Ishikawa (cell line): ENCODE measurements at regions not wholly inside any gene's neighbourhood (a gene's known extent, or its start where the extent isn't known, plus 50 kb on each side); places are given as distances from the start of the nearest gene placed in this dataset.

ENCODE experiments used
- CEBPB ChIP-seq: IDR thresholded peaks from 2 replicates; pipeline ENCODE4 v1.6.1; 2012
- CREB1 ChIP-seq: IDR thresholded peaks from 2 replicates; pipeline ENCODE4 v1.6.1; 2012; ENCODE audit warnings: low read depth
- EGR1 ChIP-seq: IDR thresholded peaks from 2 replicates; pipeline ENCODE4 v1.6.1; 2012
- EP300 ChIP-seq: IDR thresholded peaks from 2 replicates; pipeline ENCODE4 v1.6.1; 2012; ENCODE audit warnings: borderline replicate concordance
- FOXM1 ChIP-seq: IDR thresholded peaks from 2 replicates; pipeline ENCODE4 v1.6.1; 2012; ENCODE audit warnings: low read depth, borderline replicate concordance
- MAX ChIP-seq: IDR thresholded peaks from 2 replicates; pipeline ENCODE4 v1.6.1; 2012
- NFIC ChIP-seq: IDR thresholded peaks from 2 replicates; pipeline ENCODE4 v1.6.1; 2012
- RAD21 ChIP-seq: IDR thresholded peaks from 2 replicates; pipeline ENCODE4 v1.6.1; 2012; ENCODE audit warnings: low read depth
- TAF1 ChIP-seq: IDR thresholded peaks from 2 replicates; pipeline ENCODE4 v1.6.1; 2012; ENCODE audit warnings: low read depth, mild to moderate bottlenecking
- TCF12 ChIP-seq: IDR thresholded peaks from 2 replicates; pipeline ENCODE4 v1.6.1; 2012; ENCODE audit warnings: low read depth
- TEAD4 ChIP-seq: IDR thresholded peaks from 2 replicates; pipeline ENCODE4 v1.6.1; 2012
- YY1 ChIP-seq: IDR thresholded peaks from 2 replicates; pipeline ENCODE4 v1.6.1; 2012; ENCODE audit warnings: low read depth
- ZBTB7A ChIP-seq: IDR thresholded peaks from 2 replicates; pipeline ENCODE4 v1.6.1; 2012; ENCODE audit warnings: low read depth
- TF ChIP-seq, protein P1 (sequence below): IDR thresholded peaks from 2 replicates; pipeline ENCODE4 v1.6.1; 2012
- TF ChIP-seq, protein P2 (sequence below): IDR thresholded peaks from 2 replicates; pipeline ENCODE4 v1.6.1; 2012; ENCODE audit warnings: low read depth, mild to moderate bottlenecking

- TF ChIP-seq NFIC (no peak), CREB1 (no peak), EGR1 (no peak)
Observed at GRCh38 chr4:3674479-3674851, 91.7 kb upstream of the ADRA2C start.

DNA sequence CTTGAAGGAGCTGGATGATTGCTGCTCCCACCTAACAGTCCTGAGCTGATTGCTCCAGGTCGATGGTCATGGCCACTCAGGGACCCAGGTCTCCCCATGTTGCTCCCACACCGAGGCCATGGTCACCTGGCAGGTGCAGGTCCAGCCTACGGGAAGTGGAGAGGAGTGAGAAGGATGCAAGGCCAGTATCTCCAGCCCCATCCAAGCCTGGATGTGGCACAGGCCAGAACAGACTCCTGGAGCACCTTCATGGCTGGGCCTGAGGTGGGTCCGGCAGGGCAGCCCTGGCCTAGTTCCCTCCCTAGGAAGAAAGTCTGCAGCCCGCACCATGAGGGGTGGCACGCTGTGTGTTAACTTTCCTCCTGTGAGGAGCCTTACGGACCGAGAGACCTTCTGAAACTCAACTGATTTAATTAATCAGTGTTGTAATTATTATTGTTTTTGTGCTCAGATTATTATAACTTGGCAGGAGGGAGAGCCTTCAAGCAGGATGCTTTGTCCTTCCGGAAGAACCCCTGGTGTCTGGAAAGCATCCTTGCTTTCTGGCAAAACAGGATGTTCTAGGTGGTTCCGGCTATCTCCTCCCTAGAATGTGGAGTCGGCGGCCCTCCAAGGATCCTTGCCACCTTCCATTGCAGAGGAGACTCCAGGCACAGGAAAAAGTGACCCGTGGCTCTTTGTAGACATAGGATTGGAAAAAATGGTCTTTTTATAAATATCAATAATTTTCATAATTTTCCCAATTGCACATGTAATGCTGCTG is 92.3 kb upstream of the ADRA2C start:
- TF ChIP-seq, protein P1, sequence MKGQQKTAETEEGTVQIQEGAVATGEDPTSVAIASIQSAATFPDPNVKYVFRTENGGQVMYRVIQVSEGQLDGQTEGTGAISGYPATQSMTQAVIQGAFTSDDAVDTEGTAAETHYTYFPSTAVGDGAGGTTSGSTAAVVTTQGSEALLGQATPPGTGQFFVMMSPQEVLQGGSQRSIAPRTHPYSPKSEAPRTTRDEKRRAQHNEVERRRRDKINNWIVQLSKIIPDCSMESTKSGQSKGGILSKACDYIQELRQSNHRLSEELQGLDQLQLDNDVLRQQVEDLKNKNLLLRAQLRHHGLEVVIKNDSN = no peak
- TF ChIP-seq TCF12 (no peak), RAD21 (no peak), TAF1 (no peak), EGR1 (no peak), TEAD4 (no peak), ZBTB7A (no peak), CREB1 (no peak), YY1 (no peak), NFIC (no peak), EP300 (no peak), FOXM1 (no peak), MAX (no peak), CEBPB (no peak)
- TF ChIP-seq, protein P2, sequence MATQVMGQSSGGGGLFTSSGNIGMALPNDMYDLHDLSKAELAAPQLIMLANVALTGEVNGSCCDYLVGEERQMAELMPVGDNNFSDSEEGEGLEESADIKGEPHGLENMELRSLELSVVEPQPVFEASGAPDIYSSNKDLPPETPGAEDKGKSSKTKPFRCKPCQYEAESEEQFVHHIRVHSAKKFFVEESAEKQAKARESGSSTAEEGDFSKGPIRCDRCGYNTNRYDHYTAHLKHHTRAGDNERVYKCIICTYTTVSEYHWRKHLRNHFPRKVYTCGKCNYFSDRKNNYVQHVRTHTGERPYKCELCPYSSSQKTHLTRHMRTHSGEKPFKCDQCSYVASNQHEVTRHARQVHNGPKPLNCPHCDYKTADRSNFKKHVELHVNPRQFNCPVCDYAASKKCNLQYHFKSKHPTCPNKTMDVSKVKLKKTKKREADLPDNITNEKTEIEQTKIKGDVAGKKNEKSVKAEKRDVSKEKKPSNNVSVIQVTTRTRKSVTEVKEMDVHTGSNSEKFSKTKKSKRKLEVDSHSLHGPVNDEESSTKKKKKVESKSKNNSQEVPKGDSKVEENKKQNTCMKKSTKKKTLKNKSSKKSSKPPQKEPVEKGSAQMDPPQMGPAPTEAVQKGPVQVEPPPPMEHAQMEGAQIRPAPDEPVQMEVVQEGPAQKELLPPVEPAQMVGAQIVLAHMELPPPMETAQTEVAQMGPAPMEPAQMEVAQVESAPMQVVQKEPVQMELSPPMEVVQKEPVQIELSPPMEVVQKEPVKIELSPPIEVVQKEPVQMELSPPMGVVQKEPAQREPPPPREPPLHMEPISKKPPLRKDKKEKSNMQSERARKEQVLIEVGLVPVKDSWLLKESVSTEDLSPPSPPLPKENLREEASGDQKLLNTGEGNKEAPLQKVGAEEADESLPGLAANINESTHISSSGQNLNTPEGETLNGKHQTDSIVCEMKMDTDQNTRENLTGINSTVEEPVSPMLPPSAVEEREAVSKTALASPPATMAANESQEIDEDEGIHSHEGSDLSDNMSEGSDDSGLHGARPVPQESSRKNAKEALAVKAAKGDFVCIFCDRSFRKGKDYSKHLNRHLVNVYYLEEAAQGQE = no peak

DNA sequence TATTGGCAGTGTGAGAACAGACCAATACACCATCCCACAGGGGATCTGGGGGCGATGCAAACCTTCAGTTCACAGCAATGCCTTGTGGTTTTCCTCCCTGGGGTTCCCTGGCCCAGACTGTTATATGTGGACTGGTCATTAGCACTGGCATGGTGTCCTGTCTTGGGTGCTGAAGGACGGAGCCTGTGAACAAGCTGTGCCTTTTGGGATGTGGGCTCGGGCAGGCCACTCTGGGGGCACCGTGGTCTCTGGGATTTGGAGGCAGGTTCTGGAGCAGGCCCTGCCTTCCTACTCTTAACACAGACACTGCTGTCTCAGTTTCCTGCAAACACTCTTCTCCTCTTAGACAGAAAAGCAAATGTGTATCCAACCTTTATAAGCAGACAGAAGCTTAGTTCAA is 93.0 kb upstream of the ADRA2C start:
- TF ChIP-seq EP300 = no peak
- TF ChIP-seq CREB1 = no peak
- no peak for TF ChIP-seq TEAD4
- no peak for TF ChIP-seq TAF1

DNA sequence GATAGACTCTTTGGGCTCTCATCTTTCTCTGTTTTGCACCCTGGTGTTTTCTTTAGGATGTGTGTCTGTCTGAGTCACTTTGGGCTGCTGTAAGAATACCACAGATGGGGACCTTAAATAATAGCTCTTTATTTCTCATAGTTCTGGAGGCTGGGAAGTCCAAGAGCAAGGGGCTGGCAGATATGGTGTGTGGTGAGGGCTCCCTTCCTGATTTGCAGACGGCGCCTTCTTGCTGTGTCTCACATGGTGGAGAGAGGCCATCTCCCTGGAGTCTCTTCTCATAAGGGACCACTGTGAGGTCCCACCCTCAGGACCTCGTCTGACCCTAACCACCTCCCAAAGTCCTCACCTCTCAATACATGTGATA is 93.7 kb upstream of the ADRA2C start:
- TF ChIP-seq TCF12 (no peak), EP300 (no peak), TEAD4 (no peak), EGR1 (no peak), FOXM1 (no peak), TAF1 (no peak), CREB1 (no peak), ZBTB7A (no peak), RAD21 (no peak), CEBPB (no peak), YY1 (no peak), MAX (no peak), NFIC (no peak)
- TF ChIP-seq, protein P1 = no peak
- TF ChIP-seq, protein P2 = no peak

- no peak for TF ChIP-seq ZBTB7A
- no peak for TF ChIP-seq TCF12
- TF ChIP-seq RAD21 = no peak
- TF ChIP-seq, protein P2 = no peak
- TF ChIP-seq CEBPB = no peak
- TF ChIP-seq FOXM1 = no peak
- no peak for TF ChIP-seq NFIC
- no peak for TF ChIP-seq CREB1
- no peak for TF ChIP-seq MAX
- no peak for TF ChIP-seq TEAD4
- TF ChIP-seq, protein P1 = no peak
- no peak for TF ChIP-seq TAF1
Observed at GRCh38 chr4:3671571-3672464, 94.4 kb upstream of the ADRA2C start.
